ENCODE measurements at regions not wholly inside any gene's neighbourhood (a gene's known extent, or its start where the extent isn't known, plus 50 kb on each side); places are given as distances from the start of the nearest gene placed in this dataset.

- DNase-seq, result no peak
These were observed 82.0 kb downstream of the FOXL3 start for GRCh38 chr7:371779-372545.

- no peak for DNase-seq
These were observed 82.6 kb downstream of the FOXL3 start for GRCh38 chr7:372546-372931.

DNA sequence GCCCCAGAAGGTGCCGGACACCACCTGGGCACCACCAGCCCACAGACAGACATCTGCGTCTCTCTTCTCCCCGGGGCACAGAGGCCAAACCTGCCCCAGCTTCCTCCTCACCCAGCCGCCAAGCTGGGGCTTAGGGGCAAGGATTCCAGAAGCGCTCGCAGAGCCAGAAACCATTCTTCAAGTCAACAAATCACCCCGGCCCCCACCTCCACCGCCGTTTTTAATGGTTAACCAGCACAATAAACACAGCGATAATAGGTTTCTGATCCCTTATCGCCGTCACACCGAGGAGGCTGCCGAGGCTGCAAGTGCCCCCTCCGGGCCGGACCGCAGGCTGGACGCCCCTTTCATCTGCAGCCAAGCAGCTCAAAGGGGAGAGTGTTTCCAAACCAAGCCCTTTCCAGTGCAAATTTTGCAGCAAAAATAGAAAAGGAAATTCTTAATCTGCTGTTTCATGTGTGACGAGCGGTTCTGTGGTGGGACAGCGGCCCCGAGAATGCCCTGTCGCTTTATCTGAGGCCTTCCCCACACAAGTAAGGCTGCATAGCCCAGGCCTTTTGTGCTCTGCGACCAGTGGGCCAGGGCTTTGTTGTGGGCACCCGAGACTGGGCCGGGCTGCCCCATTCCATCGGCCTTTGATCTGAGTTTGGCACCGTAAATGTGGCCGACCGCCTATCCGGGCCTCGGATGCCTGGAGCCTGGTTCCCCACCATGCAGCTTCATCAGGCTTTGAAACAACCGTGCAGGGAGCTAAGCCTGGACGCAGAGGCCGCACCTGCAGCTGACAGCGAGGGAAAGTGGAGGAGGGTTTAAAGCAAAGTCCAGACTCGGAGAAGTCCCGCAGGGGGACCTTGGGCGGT is 83.2 kb downstream of the FOXL3 start:
- DNase-seq, result no peak

DNA sequence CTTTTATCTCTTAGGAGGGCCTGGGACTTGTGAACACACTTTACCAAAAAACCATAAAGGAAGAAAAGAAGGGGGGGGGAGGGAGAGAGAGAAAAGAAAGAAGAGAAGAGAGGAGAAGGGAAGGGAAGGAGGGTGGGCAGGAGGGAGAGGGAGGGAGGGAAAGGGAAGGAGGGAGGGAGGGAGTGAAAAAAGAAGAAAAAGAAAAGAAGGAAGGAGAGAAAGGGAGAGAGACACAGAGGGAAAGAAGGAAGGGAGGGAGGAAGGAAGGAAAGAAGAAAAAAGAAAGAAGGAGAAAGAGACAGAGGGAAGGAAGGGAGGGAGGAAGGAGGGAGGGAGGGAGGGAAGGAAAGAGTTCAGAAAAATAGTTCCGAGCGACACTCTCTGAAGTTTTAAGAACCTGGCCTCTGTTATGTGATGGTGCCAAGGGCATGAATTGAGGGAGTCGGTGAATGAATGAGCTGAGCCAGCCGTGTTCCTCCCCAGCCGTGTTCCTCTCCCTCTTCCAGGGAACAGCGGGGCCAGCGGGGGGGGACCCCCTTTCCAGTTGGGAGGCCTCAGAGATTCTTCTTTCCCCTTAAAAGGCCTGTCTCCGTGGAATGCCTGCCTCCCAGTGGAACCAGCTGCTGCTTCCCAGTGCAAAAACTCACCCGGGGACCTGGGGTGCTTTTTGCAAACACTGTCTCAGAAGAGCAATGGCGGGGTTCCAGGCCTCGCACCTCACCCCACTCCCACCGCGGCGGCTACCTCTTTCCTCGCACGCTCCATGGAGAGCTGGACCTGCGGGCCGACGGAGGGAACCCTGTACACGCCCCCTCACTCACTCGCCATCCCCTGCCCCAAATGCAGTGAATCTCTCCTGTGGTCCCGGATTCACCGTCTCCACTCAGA is 84.1 kb downstream of the FOXL3 start:
- no peak for DNase-seq

DNA sequence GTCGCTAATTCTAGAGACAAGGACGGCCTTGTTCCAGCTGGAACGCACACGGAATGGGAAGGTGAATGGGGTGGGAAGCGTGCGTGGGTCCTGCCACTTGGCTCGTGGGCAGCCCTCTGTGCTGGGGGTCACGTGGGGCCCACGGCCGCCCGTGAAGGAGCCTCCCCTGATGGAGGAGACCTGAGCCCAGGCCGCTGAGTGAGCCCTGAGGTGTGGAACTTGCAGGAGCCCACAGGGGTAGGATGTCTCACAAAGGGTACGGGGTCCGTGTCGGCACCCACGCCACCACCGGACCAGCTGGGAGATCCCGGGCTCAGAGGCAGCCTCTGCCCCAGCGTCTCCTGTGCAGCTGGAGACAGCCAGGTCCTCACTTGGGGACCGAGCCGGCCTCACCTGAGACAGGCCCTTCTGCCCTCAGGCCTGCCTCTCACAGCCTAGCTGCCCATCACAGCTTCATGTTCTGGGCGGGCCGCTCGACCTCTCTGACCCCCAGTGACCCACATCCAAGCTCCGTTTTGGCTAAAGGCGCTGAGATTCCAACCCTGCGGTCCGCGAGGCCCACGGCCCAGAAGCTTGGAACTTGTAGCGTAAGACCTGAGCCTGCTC is 84.8 kb downstream of the FOXL3 start:
- DNase-seq, result no peak

- DNase-seq, result no peak
These were observed 85.4 kb downstream of the FOXL3 start for GRCh38 chr7:375321-375831.

- DNase-seq, result no peak
These were observed 85.9 kb downstream of the FOXL3 start for GRCh38 chr7:375901-376305.

- no peak for DNase-seq
These were observed 86.5 kb downstream of the FOXL3 start for GRCh38 chr7:376306-377079.

DNA sequence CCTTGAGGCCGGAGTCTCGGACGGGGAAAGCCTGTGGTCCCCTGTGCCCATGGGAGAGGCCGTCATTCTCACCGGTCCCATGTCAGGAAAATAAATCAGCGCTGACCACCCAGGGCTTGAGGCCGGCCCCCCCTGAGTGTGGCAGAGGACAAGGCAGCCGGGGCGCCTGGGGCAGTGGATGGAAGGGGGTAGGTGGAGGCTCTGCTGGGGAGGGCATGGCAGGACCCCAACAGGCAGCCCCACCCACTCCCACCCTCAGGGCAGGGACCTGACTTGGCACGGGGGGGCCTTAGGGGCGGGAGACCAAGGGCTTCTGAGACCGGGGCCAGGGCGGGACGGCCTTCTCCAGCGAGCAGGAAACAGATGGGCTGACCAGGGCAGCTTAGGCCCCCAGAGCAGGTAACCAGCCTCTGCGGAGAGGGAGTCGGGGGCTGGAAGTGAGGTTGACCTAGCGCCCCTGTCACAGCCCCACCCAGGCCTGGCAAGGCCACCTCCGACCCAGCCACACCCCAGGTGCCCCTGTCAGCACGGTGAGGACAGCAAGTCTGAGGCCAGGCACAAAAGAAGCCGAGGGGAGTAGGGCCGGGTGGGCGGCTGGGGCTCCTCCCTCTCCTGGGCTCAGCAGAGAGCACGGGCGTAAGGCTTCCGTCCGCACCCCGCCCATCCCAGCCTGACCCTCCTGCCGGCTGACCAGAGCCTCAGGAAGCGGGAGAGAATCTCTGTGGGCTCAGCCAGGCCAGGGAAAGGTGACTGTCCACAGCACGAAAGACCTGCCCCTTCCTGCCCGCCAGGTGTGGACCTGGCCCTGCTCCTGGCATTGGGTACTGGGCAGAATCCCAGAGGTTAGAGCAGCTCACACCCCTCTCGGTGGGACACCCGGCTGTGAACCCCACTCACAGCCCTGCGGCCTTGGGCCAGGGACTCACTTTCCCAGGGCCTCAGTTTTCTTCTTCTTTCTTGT is 87.4 kb downstream of the FOXL3 start:
- DNase-seq, result no peak

- DNase-seq, result no peak
These were observed 88.1 kb downstream of the FOXL3 start for GRCh38 chr7:378041-378420.

GRCh38 chr7:378551-379455 is 88.8 kb downstream of the FOXL3 start:
- peak; percentile 39 for DNase-seq

DNA sequence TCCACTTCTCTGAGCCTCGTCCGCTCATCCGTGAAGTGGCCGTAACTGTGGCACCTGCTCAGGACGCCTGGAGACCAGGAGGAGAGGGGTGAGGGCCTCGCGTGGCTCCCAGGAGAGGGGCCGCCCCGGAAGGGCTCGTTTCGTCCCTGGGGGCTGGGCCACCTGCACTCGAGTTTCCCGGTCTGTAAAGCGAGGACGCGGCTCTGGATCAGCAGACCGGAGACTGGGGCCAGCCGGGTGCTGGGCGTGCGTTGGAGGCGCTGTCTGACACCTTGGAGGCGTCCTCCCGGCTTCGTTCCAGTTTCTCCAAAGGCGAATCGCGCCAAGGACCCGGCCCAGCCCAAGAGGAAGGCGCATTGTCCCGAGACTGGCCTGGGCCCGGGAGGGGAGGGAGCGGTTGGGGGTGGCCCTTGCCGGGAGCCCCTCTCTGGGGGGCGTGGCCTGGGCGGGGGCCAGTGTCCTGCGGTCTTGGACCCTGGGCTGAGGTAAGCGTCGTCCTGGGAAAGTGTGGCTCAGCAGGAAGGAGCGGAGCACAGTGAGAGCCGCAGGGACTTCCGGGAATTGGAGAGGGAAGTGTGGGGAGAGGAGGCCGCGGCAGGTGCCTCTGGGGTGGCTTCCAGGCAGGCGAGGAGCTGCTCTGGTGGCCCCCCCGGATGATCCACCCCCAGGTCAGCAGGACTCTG is 89.6 kb downstream of the FOXL3 start:
- peak; percentile 20 for DNase-seq

DNA sequence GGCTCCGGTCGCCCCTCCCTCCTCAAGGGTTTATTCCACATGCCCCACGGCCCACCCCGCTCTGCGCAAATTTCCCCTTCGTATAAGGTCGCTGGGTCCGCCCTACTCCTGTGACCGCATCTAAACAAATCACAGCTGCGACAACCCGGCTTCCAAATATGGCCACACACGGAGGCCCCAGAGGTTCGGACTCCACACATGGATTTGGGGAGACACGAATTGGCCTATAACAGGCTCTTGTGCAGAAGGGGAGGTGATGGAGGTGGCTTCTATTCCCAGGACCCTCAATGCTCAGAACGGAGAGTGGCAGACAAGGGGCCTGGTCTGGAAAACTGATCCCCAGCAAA is 90.1 kb downstream of the FOXL3 start:
- no peak for DNase-seq

DNA sequence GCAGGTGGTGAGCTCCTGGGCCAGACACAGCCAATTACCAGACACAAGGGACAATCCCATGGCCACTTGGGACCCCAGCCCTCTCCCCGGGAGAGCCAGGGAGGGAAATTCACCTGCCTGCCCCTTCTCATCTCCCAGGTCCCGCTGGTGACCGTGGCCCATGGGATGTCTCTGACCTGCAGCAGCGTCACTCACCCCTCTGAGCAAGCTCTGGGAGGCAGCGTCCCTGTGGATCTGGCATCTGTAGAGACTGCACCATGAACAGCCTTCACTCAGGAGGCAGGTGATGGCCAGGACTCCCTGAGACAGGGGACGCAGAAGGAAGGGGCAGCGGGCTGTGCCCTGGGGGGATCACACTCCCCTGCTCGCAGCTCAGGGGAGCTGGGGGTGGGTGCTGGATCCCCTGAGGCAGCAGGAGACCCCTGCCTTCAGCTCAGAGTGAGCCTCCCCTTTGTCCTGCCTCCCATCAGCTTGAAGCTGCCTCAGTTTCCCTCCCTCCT is 90.8 kb downstream of the FOXL3 start:
- DNase-seq, result no peak

GRCh38 chr7:381211-382042 is 91.5 kb downstream of the FOXL3 start:
- DNase-seq, result peak; percentile 27

- DNase-seq, result no peak
These were observed 92.1 kb downstream of the FOXL3 start for GRCh38 chr7:382043-382400.

DNA sequence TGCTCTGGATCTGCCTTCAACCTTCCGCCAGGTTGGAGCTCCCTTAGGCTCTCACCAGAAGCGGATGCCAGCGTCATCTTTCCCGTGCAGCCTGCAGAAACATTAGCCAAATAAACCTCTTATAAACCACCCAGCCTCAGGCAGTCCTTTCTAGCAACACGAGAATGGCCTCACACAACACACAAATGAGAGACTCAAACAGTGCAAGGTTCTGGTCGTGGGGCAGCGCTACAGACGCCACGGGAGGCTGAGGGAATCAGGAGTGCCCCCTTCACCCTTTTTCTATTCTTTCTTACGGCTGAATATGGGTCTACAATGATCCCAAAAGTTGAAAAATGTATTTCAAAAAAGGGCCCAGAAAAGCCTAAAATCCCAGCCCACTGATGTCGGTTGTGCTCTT is 96.4 kb downstream of the FOXL3 start:
- DNase-seq, result no peak
